B cell (primary cell): ENCODE measurements at regions not wholly inside any gene's neighbourhood (a gene's known extent, or its start where the extent isn't known, plus 50 kb on each side); places are given as distances from the start of the nearest gene placed in this dataset.

ENCODE experiments used
- ATAC-seq: fragments of 200-7000 bp; cut with Tn5 transposase; one replicate; pipeline ENCODE4 v1.10.0; 2021; ENCODE audit warnings: low read depth, mild to moderate bottlenecking, moderate number of reproducible peaks, moderate library complexity
- CTCF ChIA-PET: fragments of 350-600 bp; sonication (Branson Sonifier 250); formaldehyde crosslinking; loops from one replicate; lab custom pipeline; 2021; ENCODE audit warnings: antibody characterized with exemption, inconsistent platforms; lab: Charles Lee
- POLR2A ChIA-PET: fragments of 350-600 bp; sonication (Branson Sonifier 250); formaldehyde crosslinking; loops from one replicate; lab custom pipeline; 2021; ENCODE audit warnings: antibody characterized with exemption; lab: Charles Lee
- DNase-seq: peaks from one replicate; pipeline ENCODE4 v3.0.0; 2013
- H2AFZ ChIP-seq: 2 replicates; pipeline ENCODE4 v1.6.1; 2012; ENCODE audit warnings: mild to moderate bottlenecking, low read depth, low read length; ENCODE audit not compliant: insufficient read depth, poor library complexity, severe bottlenecking
- H3K27ac ChIP-seq, 2 donors: 1 replicate in 1 of 2; 2 replicates in 1 of 2; pipeline ENCODE4 v1.5.1; 2012 to 2013; ENCODE audit warnings: low read length in 2 of 2, mild to moderate bottlenecking in 2 of 2, moderate library complexity in 1 of 2
- H3K27me3 ChIP-seq, 4 experiments: fragments of 200-600 bp in 1 of 4; sonication (generic) in 1 of 4; replicated peaks in 1 of 4; 1 replicate in 2 of 4; 2 replicates in 2 of 4; pipeline versions ENCODE4 v1.6.1 to v1.7.0; 2013 to 2016; ENCODE audit warnings: low read length in 3 of 4, mild to moderate bottlenecking in 2 of 4, mixed read lengths in 1 of 4, moderate library complexity in 1 of 4; ENCODE audit not compliant: insufficient read depth in 4 of 4, control insufficient read depth in 3 of 4; ENCODE audit errors: control extremely low read depth in 1 of 4
- H3K36me3 ChIP-seq, 2 experiments: replicated peaks in 1 of 2; 1 replicate in 1 of 2; 2 replicates in 1 of 2; pipeline versions ENCODE4 v1.6.1 to v1.7.1; 2013; ENCODE audit warnings: low read length in 1 of 2; ENCODE audit not compliant: insufficient read depth in 2 of 2, control insufficient read depth in 1 of 2; ENCODE audit errors: control extremely low read depth in 1 of 2, extremely low read depth in 1 of 2
- H3K4me1 ChIP-seq, 2 donors: fragments of 200-600 bp in 1 of 2; sonication (generic) in 1 of 2; 1 replicate in 1 of 2; 2 replicates in 1 of 2; pipeline versions ENCODE4 v1.5.1 to v1.6.1; 2013 to 2017; ENCODE audit warnings: low read length in 2 of 2; ENCODE audit not compliant: control insufficient read depth in 2 of 2, insufficient read depth in 2 of 2
- H3K4me2 ChIP-seq: replicated peaks from 2 replicates; pipeline ENCODE3; 2012; ENCODE audit warnings: mild to moderate bottlenecking, low read depth, low read length; ENCODE audit not compliant: poor library complexity, severe bottlenecking
- H3K4me3 ChIP-seq, 5 experiments: fragments of 200-600 bp in 1 of 5; sonication (generic) in 1 of 5; 1 replicate in 3 of 5; 2 replicates in 2 of 5; pipeline versions ENCODE4 v1.5.1 to v1.7.0; 2011 to 2016; ENCODE audit warnings: low read length in 4 of 5, mild to moderate bottlenecking in 4 of 5, low read depth in 2 of 5, control low read depth in 1 of 5, moderate library complexity in 1 of 5; ENCODE audit not compliant: insufficient read depth in 1 of 5; ENCODE audit errors: control extremely low read depth in 1 of 5, extremely low read depth in 1 of 5
- H3K79me2 ChIP-seq: fragments of 200-600 bp; sonication (generic); one replicate; pipeline ENCODE4 v1.6.0; 2016; ENCODE audit warnings: low read length; ENCODE audit not compliant: control insufficient read depth, insufficient read depth
- H3K9ac ChIP-seq: fragments of 200-600 bp; sonication (generic); 2 replicates; pipeline ENCODE4 v1.6.1; 2017; ENCODE audit warnings: mild to moderate bottlenecking, low read length, moderate library complexity
- H3K9me3 ChIP-seq, 3 donors: one replicate each; pipeline versions ENCODE4 v1.6.1 to v1.7.1; 2013; ENCODE audit warnings: low read length in 2 of 3; ENCODE audit not compliant: control insufficient read depth in 2 of 3, insufficient read depth in 1 of 3; ENCODE audit errors: control extremely low read depth in 1 of 3
- H4K20me1 ChIP-seq: 2 replicates; pipeline ENCODE4 v1.6.0; 2012; ENCODE audit warnings: mild to moderate bottlenecking, low read length; ENCODE audit not compliant: insufficient read depth, control insufficient read depth, poor library complexity, severe bottlenecking
- H3K27ac Mint-ChIP-seq: one replicate; pipeline ENCODE4 v1.8.0; 2021; ENCODE audit warnings: mixed read lengths
- H3K27me3 Mint-ChIP-seq: one replicate; pipeline ENCODE4 v1.8.0; 2021; ENCODE audit warnings: mixed read lengths
- H3K4me1 Mint-ChIP-seq: one replicate; pipeline ENCODE4 v1.8.0; 2021; ENCODE audit warnings: mixed read lengths
- H3K4me3 Mint-ChIP-seq: one replicate; pipeline ENCODE4 v1.8.0; 2021; ENCODE audit warnings: mixed read lengths
- H3K9me3 Mint-ChIP-seq: one replicate; pipeline ENCODE4 v1.8.0; 2022; ENCODE audit warnings: mixed read lengths; ENCODE audit not compliant: insufficient read depth
- EZH2 ChIP-seq: IDR thresholded peaks from 2 replicates; pipeline ENCODE4 v1.6.1; 2012; ENCODE audit warnings: borderline replicate concordance, low read depth, mild to moderate bottlenecking, moderate library complexity, low read length; ENCODE audit not compliant: insufficient read depth, poor library complexity, severe bottlenecking
- WGBS: methylation state at CpG from one replicate; pipeline ENCODE4 v1.1.5; 2013; ENCODE audit warnings: missing lambda C conversion rate; ENCODE audit not compliant: insufficient coverage; 5-methylcytosine and 5-hydroxymethylcytosine counted together
- intact Hi-C: fragments of 100-400 bp; cut with micrococcal nuclease; formaldehyde crosslinking; loops from one replicate; pipeline ENCODE4 v1.10.0; 2022
- TF ChIP-seq, protein P1 (sequence below): fragments of 200-600 bp; IDR thresholded peaks from one replicate; pipeline ENCODE4 v1.8.0; 2022; ENCODE audit warnings: antibody characterized with exemption, mild to moderate bottlenecking

DNA sequence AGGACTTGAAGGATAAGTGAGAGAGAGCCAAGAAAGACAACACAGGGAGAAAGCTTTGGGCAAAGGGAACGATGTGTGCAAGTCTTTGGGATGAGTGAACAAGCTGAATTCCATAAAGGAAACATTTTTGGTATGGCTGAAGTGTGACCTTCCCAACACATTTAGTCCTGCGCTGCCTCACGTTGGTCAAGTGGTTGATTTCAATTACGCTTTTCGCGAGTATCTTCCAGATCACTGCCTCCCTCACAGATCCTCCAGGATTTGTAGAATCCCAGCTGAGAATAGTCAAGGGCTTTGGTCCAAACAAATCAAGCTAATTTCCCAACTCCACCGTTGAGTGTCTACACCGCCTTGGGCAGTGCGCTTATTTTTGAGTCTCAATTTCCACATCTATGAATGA lies 338.4 kb upstream of the ADAMTS9 start:
- no peak overlapping the region for H3K27ac Mint-ChIP-seq
- CTCF ChIA-PET: no interaction called here
- Histone ChIP-seq H3K36me3 (no peaks in the 10 kb centered on the region), H3K27me3 (no peaks in the 10 kb centered on the region), H4K20me1 (no peaks in the 10 kb centered on the region), H3K27ac (no peak overlapping the region), H3K4me1 (no peaks in the 10 kb centered on the region), H3K79me2 (no peaks in the 10 kb centered on the region), H3K9ac (no peak overlapping the region), H3K4me3 (no peak overlapping the region), H3K9me3 (peaks cover 0 to 3% (median 0%) of the 10 kb centered on the region in 3 donors), H2AFZ (no peak overlapping the region), H3K4me2 (no peak overlapping the region)
- intact Hi-C loops: no loop called here
- DNase-seq (no peak), ATAC-seq (no peak)
- H3K27me3 Mint-ChIP-seq: no peaks in the 10 kb centered on the region
- 87% methylated on average over 6 of the region's 9 CpGs for WGBS
- H3K9me3 Mint-ChIP-seq: peaks cover 10% of the 10 kb centered on the region
- no peak overlapping the region for H3K4me3 Mint-ChIP-seq
- POLR2A ChIA-PET: no interaction called here
- TF ChIP-seq, protein P1, sequence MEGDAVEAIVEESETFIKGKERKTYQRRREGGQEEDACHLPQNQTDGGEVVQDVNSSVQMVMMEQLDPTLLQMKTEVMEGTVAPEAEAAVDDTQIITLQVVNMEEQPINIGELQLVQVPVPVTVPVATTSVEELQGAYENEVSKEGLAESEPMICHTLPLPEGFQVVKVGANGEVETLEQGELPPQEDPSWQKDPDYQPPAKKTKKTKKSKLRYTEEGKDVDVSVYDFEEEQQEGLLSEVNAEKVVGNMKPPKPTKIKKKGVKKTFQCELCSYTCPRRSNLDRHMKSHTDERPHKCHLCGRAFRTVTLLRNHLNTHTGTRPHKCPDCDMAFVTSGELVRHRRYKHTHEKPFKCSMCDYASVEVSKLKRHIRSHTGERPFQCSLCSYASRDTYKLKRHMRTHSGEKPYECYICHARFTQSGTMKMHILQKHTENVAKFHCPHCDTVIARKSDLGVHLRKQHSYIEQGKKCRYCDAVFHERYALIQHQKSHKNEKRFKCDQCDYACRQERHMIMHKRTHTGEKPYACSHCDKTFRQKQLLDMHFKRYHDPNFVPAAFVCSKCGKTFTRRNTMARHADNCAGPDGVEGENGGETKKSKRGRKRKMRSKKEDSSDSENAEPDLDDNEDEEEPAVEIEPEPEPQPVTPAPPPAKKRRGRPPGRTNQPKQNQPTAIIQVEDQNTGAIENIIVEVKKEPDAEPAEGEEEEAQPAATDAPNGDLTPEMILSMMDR: no peak
- TF ChIP-seq EZH2: no peak
- H3K4me1 Mint-ChIP-seq: no peaks in the 10 kb centered on the region

DNA sequence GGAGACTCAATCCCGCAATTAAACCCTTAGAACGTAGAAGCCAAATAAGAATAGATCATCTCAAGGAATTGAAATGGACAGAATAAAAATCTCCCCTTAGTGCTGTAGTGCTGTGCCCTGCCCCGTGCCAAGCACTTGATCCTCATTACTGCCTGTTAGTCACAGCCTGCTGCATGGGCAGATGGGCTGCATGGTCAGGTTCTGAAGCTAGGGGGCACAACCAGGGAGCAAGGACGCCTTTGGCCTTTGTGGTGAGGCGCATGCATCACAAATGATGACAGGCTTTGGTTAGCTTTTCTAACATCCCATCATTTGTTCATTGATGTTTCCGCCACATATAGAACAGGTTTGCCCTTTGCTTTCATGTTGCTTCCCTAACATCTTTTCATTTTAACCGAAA lies 336.3 kb upstream of the ADAMTS9 start:
- Mint-ChIP-seq H3K4me3 (no peak overlapping the region), H3K9me3 (peaks cover 5% of the 10 kb centered on the region), H3K27ac (no peak overlapping the region), H3K27me3 (no peaks in the 10 kb centered on the region), H3K4me1 (no peaks in the 10 kb centered on the region)
- H3K9me3 ChIP-seq: peaks cover 0 to 3% (median 0%) of the 10 kb centered on the region in 3 donors
- H4K20me1 ChIP-seq: no peaks in the 10 kb centered on the region
- intact Hi-C loops: no loop called here
- no peak for ATAC-seq
- H3K79me2 ChIP-seq: no peaks in the 10 kb centered on the region
- H3K9ac ChIP-seq: no peak overlapping the region
- CTCF ChIA-PET: no interaction called here
- no peak for TF ChIP-seq EZH2
- TF ChIP-seq, protein P1: no peak
- no peak overlapping the region for H3K4me2 ChIP-seq
- H3K36me3 ChIP-seq: no peaks in the 10 kb centered on the region
- no peak overlapping the region for H3K27ac ChIP-seq
- WGBS: 84% methylated on average over 4 of the region's 7 CpGs
- H3K4me3 ChIP-seq: no peak overlapping the region
- no peaks in the 10 kb centered on the region for H3K4me1 ChIP-seq
- no peak overlapping the region for H2AFZ ChIP-seq
- H3K27me3 ChIP-seq: no peaks in the 10 kb centered on the region
- no peak for DNase-seq
- POLR2A ChIA-PET: no interaction called here
